A673 (cell line): ENCODE measurements at regions not wholly inside any gene's neighbourhood (a gene's known extent, or its start where the extent isn't known, plus 50 kb on each side); places are given as distances from the start of the nearest gene placed in this dataset.

ENCODE experiments used
- BruUV-seq: library from RNA; stranded (reverse); fragments of 400-500 nt; replicated peaks from 2 replicates; lab custom pipeline; 2021; lab: Mats Ljungman, UMichigan
- CTCF ChIA-PET: fragments of 300-600 bp; sonication (Branson Sonifier 250); formaldehyde crosslinking; loops from one replicate; lab custom pipeline; 2022; ENCODE audit warnings: antibody characterized with exemption; lab: Charles Lee
- POLR2A ChIA-PET: fragments of 300-600 bp; sonication (Branson Sonifier 250); formaldehyde crosslinking; loops from one replicate; lab custom pipeline; 2022; ENCODE audit warnings: antibody characterized with exemption; ENCODE audit not compliant: low non-redundant PET; lab: Charles Lee
- DNase-seq: peaks from one replicate; pipeline ENCODE4 v3.0.0-alpha.2; 2015; ENCODE audit warnings: low spot score
- H3K27ac ChIP-seq: fragments of 200-600 bp; sonication (generic); 2 replicates; pipeline ENCODE4 v1.5.1; 2016; ENCODE audit warnings: mixed run types, low read depth, mild to moderate bottlenecking, mixed read lengths, antibody characterized with exemption, low read length; ENCODE audit not compliant: poor library complexity, severe bottlenecking
- H3K27me3 ChIP-seq: fragments of 200-600 bp; sonication (generic); replicated peaks from 2 replicates; pipeline ENCODE4 v1.6.1; 2017; ENCODE audit warnings: mixed run types, low read depth, mild to moderate bottlenecking, mixed read lengths, antibody characterized with exemption, low read length; ENCODE audit not compliant: insufficient read depth, poor library complexity
- H3K36me3 ChIP-seq: fragments of 200-600 bp; sonication (generic); 2 replicates; pipeline ENCODE4 v1.6.1; 2016; ENCODE audit warnings: mixed run types, mild to moderate bottlenecking, mixed read lengths, antibody characterized with exemption, low read length; ENCODE audit not compliant: insufficient read depth, poor library complexity, severe bottlenecking
- H3K4me1 ChIP-seq: fragments of 200-600 bp; sonication (generic); 2 replicates; pipeline ENCODE4 v1.6.1; 2017; ENCODE audit warnings: mixed run types, mild to moderate bottlenecking, mixed read lengths, antibody characterized with exemption, low read length; ENCODE audit not compliant: insufficient read depth, poor library complexity, severe bottlenecking
- H3K4me3 ChIP-seq: fragments of 200-600 bp; sonication (generic); 2 replicates; pipeline ENCODE4 v1.5.1; 2016; ENCODE audit warnings: low read depth, mixed run types, mild to moderate bottlenecking, mixed read lengths, low read length; ENCODE audit not compliant: poor library complexity, severe bottlenecking
- H3K9me3 ChIP-seq: fragments of 200-600 bp; sonication (generic); 2 replicates; pipeline ENCODE4 v1.6.1; 2016; ENCODE audit warnings: mixed run types, low read depth, mild to moderate bottlenecking, mixed read lengths, antibody characterized with exemption, low read length; ENCODE audit not compliant: poor library complexity, severe bottlenecking
- CTCF ChIP-seq: fragments of 300-800, 200-600 bp; sonication (generic); conservative IDR thresholded peaks from 2 replicates; pipeline ENCODE4 v1.5.1; 2017; ENCODE audit warnings: low read depth, mild to moderate bottlenecking, antibody characterized with exemption, low read length, moderate library complexity, mixed read lengths
- EZH2 ChIP-seq: fragments of 200-600 bp; sonication (generic); IDR thresholded peaks from 2 replicates; pipeline ENCODE4 v1.6.1; 2017; ENCODE audit warnings: borderline replicate concordance, low read depth, mild to moderate bottlenecking, mixed read lengths, antibody characterized with exemption, low read length; ENCODE audit not compliant: poor library complexity, severe bottlenecking
- intact Hi-C: fragments of 100-400 bp; cut with micrococcal nuclease; formaldehyde crosslinking; loops from one replicate; pipeline ENCODE4 v1.10.0; 2022; ENCODE audit not compliant: unreplicated experiment

DNA sequence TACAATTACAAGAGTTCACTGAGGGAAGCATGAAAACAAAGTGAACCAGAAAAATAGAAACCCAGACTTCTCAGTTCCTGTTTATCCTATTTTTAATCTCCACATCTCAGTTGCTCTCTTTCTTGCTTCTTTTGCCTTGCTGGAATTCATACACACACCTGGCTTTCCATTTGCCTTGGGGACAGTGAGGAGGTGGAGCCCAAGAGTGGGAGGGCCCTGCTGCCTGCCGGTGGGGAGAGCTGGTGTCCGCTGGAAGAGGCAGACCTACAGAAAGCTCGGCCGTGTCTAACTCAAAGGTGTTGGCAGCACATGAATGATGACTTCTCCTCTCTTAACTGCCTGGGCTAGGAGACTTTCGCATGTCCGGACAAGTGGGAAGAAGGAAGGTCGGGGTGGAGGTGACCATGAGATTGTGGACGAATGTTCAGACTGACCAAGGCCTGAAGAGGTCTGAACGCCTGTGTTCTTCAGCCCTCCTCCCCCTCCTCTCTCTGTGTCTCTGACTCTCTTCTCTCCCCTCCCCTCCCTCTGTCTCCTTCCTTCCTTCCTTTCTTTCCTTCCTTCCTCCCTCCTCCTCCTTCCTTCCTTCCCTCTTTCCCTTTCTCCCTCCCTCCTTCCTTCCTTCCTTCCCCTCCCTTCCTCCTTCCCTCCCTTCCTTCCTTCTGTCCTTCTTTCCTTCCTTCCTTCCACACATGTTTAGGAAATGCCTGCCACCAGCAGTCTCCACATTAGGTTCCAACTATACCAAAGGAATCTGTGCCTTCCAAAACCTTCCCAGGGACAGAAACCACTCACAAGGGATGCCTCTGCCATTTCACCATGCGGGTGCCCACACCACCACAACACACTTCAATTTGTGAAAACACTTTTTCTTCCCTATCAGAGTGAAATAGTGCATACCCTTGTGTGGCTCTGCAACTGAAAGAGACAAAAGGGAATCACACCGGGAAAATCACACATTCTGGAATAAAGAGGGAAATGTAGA lies 157.3 kb upstream of the RUNX1 start:
- H3K4me3 ChIP-seq = no peak overlapping the region
- intact Hi-C loops = no loop called here
- H3K27me3 ChIP-seq = peaks cover 66% of the 10 kb centered on the region
- no peak for DNase-seq
- TF ChIP-seq EZH2 = no peak
- no peak for TF ChIP-seq CTCF
- H3K27ac ChIP-seq = no peak overlapping the region
- ChIA-PET POLR2A (no interaction called here), CTCF (no interaction called here)
- H3K9me3 ChIP-seq = no peaks in the 10 kb centered on the region
- H3K36me3 ChIP-seq = no peaks in the 10 kb centered on the region
- no TSS peak for BruUV-seq
- H3K4me1 ChIP-seq = no peaks in the 10 kb centered on the region

- intact Hi-C loops = no loop called here
- TF ChIP-seq CTCF (no peak), EZH2 (peak; percentile 67)
- ChIA-PET POLR2A (no interaction called here), CTCF (no interaction called here)
- H3K4me1 ChIP-seq = no peaks in the 10 kb centered on the region
- no peak overlapping the region for H3K27ac ChIP-seq
- H3K9me3 ChIP-seq = no peaks in the 10 kb centered on the region
- H3K27me3 ChIP-seq = peaks cover 66% of the 10 kb centered on the region
- no peaks in the 10 kb centered on the region for H3K36me3 ChIP-seq
- DNase-seq = peak; percentile 3
- BruUV-seq = no TSS peak
- peak overlapping the region; percentile 2 for H3K4me3 ChIP-seq
Observed at GRCh38 chr21:35204850-35205541, 155.9 kb upstream of the RUNX1 start.

GRCh38 chr21:35204125-35204524 lies 155.0 kb upstream of the RUNX1 start:
- no peaks in the 10 kb centered on the region for H3K9me3 ChIP-seq
- CTCF ChIA-PET = interaction anchor here (0.6 kb wide), 1 partner anchor 278 kb away, joined by 6 read pairs; no protein-coding TSS in a partner anchor
- BruUV-seq = no TSS peak
- POLR2A ChIA-PET = no interaction called here
- no peak overlapping the region for H3K27ac ChIP-seq
- no peaks in the 10 kb centered on the region for H3K36me3 ChIP-seq
- H3K4me3 ChIP-seq = no peak overlapping the region
- intact Hi-C loops = no loop called here
- peaks cover 66% of the 10 kb centered on the region for H3K27me3 ChIP-seq
- no peak for DNase-seq
- TF ChIP-seq EZH2 (no peak), CTCF (no peak)
- no peaks in the 10 kb centered on the region for H3K4me1 ChIP-seq
